ENCODE measurements at regions not wholly inside any gene's neighbourhood (a gene's known extent, or its start where the extent isn't known, plus 50 kb on each side); places are given as distances from the start of the nearest gene placed in this dataset.

GRCh38 chr1:22276396-22276748 lies 133.5 kb upstream of the WNT4 start:
- no peak overlapping the region for H2AFZ ChIP-seq (replicated peaks)
- Mint-ChIP-seq H3K27me3 (ENCODE audit: insufficient read depth, low read depth) (peaks cover 33% of the 10 kb centered on the region), H3K36me3 (no peaks in the 10 kb centered on the region)

GRCh38 chr1:22277662-22278061 lies 134.8 kb upstream of the WNT4 start:
- H3K36me3 ChIP-seq = no peaks in the 10 kb centered on the region
- peaks cover 37% of the 10 kb centered on the region for H3K4me1 Mint-ChIP-seq

More at GRCh38 chr1:22276396-22276748, 133.5 kb upstream of the WNT4 start:
- DNase-seq (ENCODE audit: low spot score) = no peak
- H3K4me3 ChIP-seq = no peak overlapping the region
- no peaks in the 10 kb centered on the region for H3F3A ChIP-seq (ENCODE audit: low read depth)
- TF ChIP-seq EZH2 (IDR thresholded peaks at IDR 0.05) = no peak
- TF ChIP-seq CTCF (IDR thresholded peaks at IDR 0.05) = no peak
- TF ChIP-seq EZH2phosphoT487 (IDR thresholded peaks at IDR 0.05) = no peak
- no peak overlapping the region for H3K4me3 Mint-ChIP-seq
- no peaks in the 10 kb centered on the region for H3K9me3 ChIP-seq (ENCODE audit: low read depth)
- H3K9ac ChIP-seq = no peak overlapping the region
- H3K27ac Mint-ChIP-seq = no peak overlapping the region
- H3K9me3 Mint-ChIP-seq = peaks cover 6% of the 10 kb centered on the region
- peaks cover 44% of the 10 kb centered on the region for H3K4me1 Mint-ChIP-seq
- no peaks in the 10 kb centered on the region for H3K36me3 ChIP-seq
- no peaks in the 10 kb centered on the region for H3K4me1 ChIP-seq
- H3K79me2 ChIP-seq (ENCODE audit: low read depth) = no peaks in the 10 kb centered on the region
- H3K27me3 ChIP-seq = peaks cover 70% of the 10 kb centered on the region
- peaks cover 33% of the 10 kb centered on the region for H4K20me1 ChIP-seq (ENCODE audit: low read depth)
- H3K4me2 ChIP-seq = no peak overlapping the region
- no peak overlapping the region for H3K27ac ChIP-seq

GRCh38 chr1:22279735-22280134 lies 136.8 kb upstream of the WNT4 start:
- no peak for DNase-seq (ENCODE audit: low spot score)
- Mint-ChIP-seq H3K27ac (no peak overlapping the region), H3K4me1 (peaks cover 17% of the 10 kb centered on the region), H3K4me3 (no peak overlapping the region), H3K9me3 (peaks cover 6% of the 10 kb centered on the region), H3K36me3 (no peaks in the 10 kb centered on the region), H3K27me3 (ENCODE audit: insufficient read depth, low read depth) (peaks cover 29% of the 10 kb centered on the region)
- no peaks in the 10 kb centered on the region for H3K4me1 ChIP-seq
- peaks cover 16% of the 10 kb centered on the region for H4K20me1 ChIP-seq (ENCODE audit: low read depth)
- no peak overlapping the region for H3K27ac ChIP-seq
- no peaks in the 10 kb centered on the region for H3K9me3 ChIP-seq (ENCODE audit: low read depth)
- no peaks in the 10 kb centered on the region for H3K79me2 ChIP-seq (ENCODE audit: low read depth)
- H3K27me3 ChIP-seq = peaks cover 37% of the 10 kb centered on the region
- no peaks in the 10 kb centered on the region for H3F3A ChIP-seq (ENCODE audit: low read depth)
- H3K36me3 ChIP-seq = no peaks in the 10 kb centered on the region
- H2AFZ ChIP-seq (replicated peaks) = no peak overlapping the region
- no peak for TF ChIP-seq EZH2phosphoT487 (IDR thresholded peaks at IDR 0.05)
- TF ChIP-seq CTCF (IDR thresholded peaks at IDR 0.05) = no peak
- no peak for TF ChIP-seq EZH2 (IDR thresholded peaks at IDR 0.05)
- H3K9ac ChIP-seq = no peak overlapping the region
- H3K4me2 ChIP-seq = no peak overlapping the region
- H3K4me3 ChIP-seq = no peak overlapping the region

More at GRCh38 chr1:22277662-22278061, 134.8 kb upstream of the WNT4 start:
- Histone ChIP-seq H3K27me3 (peaks cover 57% of the 10 kb centered on the region), H3K27ac (no peak overlapping the region), H3K79me2 (ENCODE audit: low read depth) (no peaks in the 10 kb centered on the region), H3F3A (ENCODE audit: low read depth) (no peaks in the 10 kb centered on the region), H3K9ac (no peak overlapping the region), H3K4me2 (no peak overlapping the region), H3K4me1 (no peaks in the 10 kb centered on the region), H2AFZ (replicated peaks) (no peak overlapping the region), H3K9me3 (ENCODE audit: low read depth) (no peaks in the 10 kb centered on the region), H3K4me3 (no peak overlapping the region), H4K20me1 (ENCODE audit: low read depth) (peaks cover 32% of the 10 kb centered on the region)
- peaks cover 35% of the 10 kb centered on the region for H3K27me3 Mint-ChIP-seq (ENCODE audit: insufficient read depth, low read depth)
- no peak overlapping the region for H3K27ac Mint-ChIP-seq
- no peak for TF ChIP-seq EZH2 (IDR thresholded peaks at IDR 0.05)
- TF ChIP-seq CTCF (IDR thresholded peaks at IDR 0.05) = no peak
- no peak for TF ChIP-seq EZH2phosphoT487 (IDR thresholded peaks at IDR 0.05)
- no peaks in the 10 kb centered on the region for H3K36me3 Mint-ChIP-seq
- no peak for DNase-seq (ENCODE audit: low spot score)
- no peak overlapping the region for H3K4me3 Mint-ChIP-seq
- H3K9me3 Mint-ChIP-seq = peaks cover 6% of the 10 kb centered on the region

Data from neural progenitor cell (in vitro differentiated cells).